ENCODE measurements at regions not wholly inside any gene's neighbourhood (a gene's known extent, or its start where the extent isn't known, plus 50 kb on each side); places are given as distances from the start of the nearest gene placed in this dataset.

- in situ Hi-C loops (cut with HindIII; ENCODE audit: low pct_unique_long_range_greater_than_20kb, low sequenced_read_pairs) (no loop called here), intact Hi-C loops (cut with micrococcal nuclease; ENCODE audit: unreplicated experiment) (no loop called here)
- TF ChIP-seq SIN3A (IDR thresholded peaks at IDR 0.05; ENCODE audit: borderline replicate concordance, insufficient read depth, low read depth, low read length) = no peak
- TF ChIP-seq POLR2AphosphoS5 (IDR thresholded peaks at IDR 0.05; ENCODE audit: low read depth, low read length) = no peak
- TF ChIP-seq TCF7L2 (IDR thresholded peaks at IDR 0.05; ENCODE audit: low read depth, low read length) = no peak
- no peak for TF ChIP-seq CTCF (IDR thresholded peaks at IDR 0.05)
- TF ChIP-seq REST (IDR thresholded peaks at IDR 0.05; ENCODE audit: insufficient read depth in 1 of 2, low read depth in 2 of 2, low read length in 1 of 2) = no peak
- ChIA-PET POLR2A (no interaction called here), CTCF (no interaction called here)
- DNase-seq (ENCODE audit: low read depth, low spot score) (no peak), ATAC-seq (no peak)
- no peaks in the 10 kb centered on the region for H3K9me3 ChIP-seq (ENCODE audit: control insufficient read depth, insufficient read depth, low read depth, low read length)
- no peak overlapping the region for H3K4me3 ChIP-seq (ENCODE audit: low read depth in 2 of 2, low read length in 2 of 2)
- no TSS peak for BruUV-seq (replicated peaks)
- H3K36me3 ChIP-seq (ENCODE audit: control insufficient read depth, insufficient read depth, low read length) = no peaks in the 10 kb centered on the region
- H3K27ac ChIP-seq (ENCODE audit: low read length) = no peak overlapping the region
- H3K27me3 ChIP-seq (ENCODE audit: control insufficient read depth, insufficient read depth, low read length) = no peaks in the 10 kb centered on the region
- no peaks in the 10 kb centered on the region for H3K4me1 ChIP-seq (ENCODE audit: control insufficient read depth, insufficient read depth, low read length)
These were observed 151.1 kb upstream of the CHORDC1 start for GRCh38 chr11:90373971-90374370.

GRCh38 chr11:90364527-90364926 lies 141.7 kb upstream of the CHORDC1 start:
- ChIA-PET CTCF (no interaction called here), POLR2A (no interaction called here)
- Histone ChIP-seq H3K27ac (ENCODE audit: low read length) (no peak overlapping the region), H3K27me3 (ENCODE audit: control insufficient read depth, insufficient read depth, low read length) (no peaks in the 10 kb centered on the region), H3K4me1 (ENCODE audit: control insufficient read depth, insufficient read depth, low read length) (no peaks in the 10 kb centered on the region), H3K4me3 (ENCODE audit: low read depth in 2 of 2, low read length in 2 of 2) (no peak overlapping the region), H3K36me3 (ENCODE audit: control insufficient read depth, insufficient read depth, low read length) (no peaks in the 10 kb centered on the region), H3K9me3 (ENCODE audit: control insufficient read depth, insufficient read depth, low read depth, low read length) (no peaks in the 10 kb centered on the region)
- no peak for TF ChIP-seq CTCF (IDR thresholded peaks at IDR 0.05)
- no peak for TF ChIP-seq TCF7L2 (IDR thresholded peaks at IDR 0.05; ENCODE audit: low read depth, low read length)
- TF ChIP-seq POLR2AphosphoS5 (IDR thresholded peaks at IDR 0.05; ENCODE audit: low read depth, low read length) = no peak
- TF ChIP-seq SIN3A (IDR thresholded peaks at IDR 0.05; ENCODE audit: borderline replicate concordance, insufficient read depth, low read depth, low read length) = no peak
- no peak for TF ChIP-seq REST (IDR thresholded peaks at IDR 0.05; ENCODE audit: insufficient read depth in 1 of 2, low read depth in 2 of 2, low read length in 1 of 2)
- no peak for DNase-seq (ENCODE audit: low read depth, low spot score)
- in situ Hi-C loops (cut with HindIII; ENCODE audit: low pct_unique_long_range_greater_than_20kb, low sequenced_read_pairs) = no loop called here
- no peak for ATAC-seq
- intact Hi-C loops (cut with micrococcal nuclease; ENCODE audit: unreplicated experiment) = loop anchor here (10.0 kb wide), 1 partner anchor 50 kb away; no protein-coding TSS in a partner anchor
- no TSS peak for BruUV-seq (replicated peaks)
